ENCODE measurements at regions not wholly inside any gene's neighbourhood (a gene's known extent, or its start where the extent isn't known, plus 50 kb on each side); places are given as distances from the start of the nearest gene placed in this dataset. TPM values are rescaled to one million over a fixed set of nuclear protein-coding genes. Genes with fewer than 3 reads are reported as not detected.
"Not testable (repeated sequence)": the region's sequence is repeated elsewhere in the genome, so short reads cannot be mapped to it uniquely, and the experiment has no call there.

GRCh38 chr15:44900796-44901195 is 55.7 kb upstream of the TERB2 start:
- not testable (repeated sequence) for DNase-seq (ENCODE audit: low spot score in 2 of 2); FAIRE-seq

DNA sequence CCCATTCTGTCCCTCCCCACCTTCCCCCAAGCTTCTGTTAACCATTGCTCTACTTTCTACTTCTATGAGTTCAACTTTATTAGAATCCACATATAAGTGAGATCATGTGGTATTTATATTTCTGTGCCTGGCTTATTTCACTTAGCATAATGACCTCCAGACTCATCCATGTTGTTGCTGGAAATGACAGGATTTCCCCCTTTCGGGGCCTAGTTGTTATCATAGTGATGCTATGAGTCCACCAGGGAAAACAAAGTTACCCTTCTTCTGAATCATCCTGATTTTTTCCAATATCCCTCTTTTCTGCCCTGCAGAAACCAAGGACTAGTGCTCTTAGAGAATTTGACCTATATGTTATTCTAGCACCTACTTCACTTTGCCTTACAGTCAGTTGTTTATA is 53.2 kb upstream of the TERB2 start:
- FAIRE-seq; DNase-seq (ENCODE audit: low spot score in 2 of 2): not testable (repeated sequence)

DNA sequence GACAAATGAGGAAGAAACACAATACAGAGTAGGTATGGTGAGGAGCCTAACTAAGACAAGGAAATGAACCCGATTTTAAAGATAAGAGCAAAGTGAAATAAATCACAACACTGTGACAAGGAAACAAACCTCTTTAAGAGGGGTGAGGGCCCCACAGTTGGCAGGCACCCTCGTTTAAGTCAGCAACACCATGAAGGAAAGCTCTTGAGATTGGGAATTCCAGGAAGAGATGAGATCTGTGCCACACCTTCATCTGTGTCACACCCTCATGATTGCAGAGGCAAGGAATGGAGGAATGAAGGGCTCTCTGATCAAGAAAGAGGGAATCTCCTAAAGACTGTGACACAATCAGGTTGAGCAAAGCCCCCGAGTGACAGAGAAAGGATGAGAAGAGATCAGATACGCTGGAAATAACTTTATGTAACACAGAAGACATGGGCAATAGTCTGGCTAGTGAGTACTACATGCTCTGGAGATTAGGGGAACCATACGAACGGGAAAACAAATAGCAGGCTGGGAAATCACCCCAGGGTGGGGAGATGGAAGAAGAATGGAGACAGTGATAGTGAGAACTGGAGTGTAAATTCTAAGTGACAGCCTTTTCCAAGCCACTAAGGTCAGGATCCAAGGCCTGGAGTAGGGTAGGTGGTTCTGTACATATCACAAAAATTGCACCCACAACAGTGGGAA is 51.7 kb upstream of the TERB2 start:
- not testable (repeated sequence) for FAIRE-seq; DNase-seq (ENCODE audit: low spot score in 2 of 2)

Small RNA genes lying in the stretch of these regions (small RNA-seq; reads per million reads assigned to genes)
- not detected for gene RF00019
- gene RNU1-119P: not detected
